OCI-LY7 (cell line): ENCODE measurements at regions not wholly inside any gene's neighbourhood (a gene's known extent, or its start where the extent isn't known, plus 50 kb on each side); places are given as distances from the start of the nearest gene placed in this dataset.

Experiments used
- BruUV-seq: library from RNA; stranded (reverse); fragments of 400-500 nt; replicated peaks from 2 replicates; lab custom pipeline; 2021; lab: Mats Ljungman, UMichigan
- CTCF ChIA-PET: fragments of 300-600 bp; sonication (Branson Sonifier 250); formaldehyde crosslinking; loops from one replicate; lab custom pipeline; 2022; ENCODE audit warnings: antibody characterized with exemption; ENCODE audit not compliant: unreplicated experiment; lab: Charles Lee
- POLR2A ChIA-PET: fragments of 300-600 bp; sonication (Branson Sonifier 250); formaldehyde crosslinking; loops from one replicate; lab custom pipeline; 2022; ENCODE audit warnings: antibody characterized with exemption; lab: Charles Lee
- DNase-seq: peaks from one replicate; pipeline ENCODE4 v3.0.0-alpha.2; 2015; ENCODE audit warnings: low spot score
- H2AFZ ChIP-seq: fragments of 200-600 bp; sonication (generic), shearing (Covaris generic); 2 replicates; pipeline ENCODE4 v1.6.1; 2014; ENCODE audit warnings: mild to moderate bottlenecking, antibody characterized with exemption, low read length, moderate library complexity
- H3K27ac ChIP-seq: fragments of 200-600 bp; sonication (generic); 2 replicates; pipeline ENCODE4 v1.5.1; 2014; ENCODE audit warnings: mixed run types, low read depth, mild to moderate bottlenecking, moderate library complexity, low read length, inconsistent platforms; ENCODE audit not compliant: poor library complexity, severe bottlenecking
- H3K36me3 ChIP-seq: fragments of 200-600 bp; sonication (generic); 2 replicates; pipeline ENCODE4 v1.6.1; 2014; ENCODE audit warnings: mild to moderate bottlenecking, antibody characterized with exemption, low read length, moderate library complexity, mixed read lengths; ENCODE audit not compliant: insufficient read depth
- H3K4me1 ChIP-seq: fragments of 200-600 bp; sonication (generic); 2 replicates; pipeline ENCODE4 v1.5.1; 2014; ENCODE audit warnings: mild to moderate bottlenecking, low read length; ENCODE audit not compliant: insufficient read depth, poor library complexity, severe bottlenecking
- H3K4me2 ChIP-seq: fragments of 200-600 bp; sonication (generic); 2 replicates; pipeline ENCODE4 v1.6.1; 2014; ENCODE audit warnings: mild to moderate bottlenecking, low read length
- H3K4me3 ChIP-seq: fragments of 200-600 bp; sonication (generic); 2 replicates; pipeline ENCODE4 v1.5.1; 2014; ENCODE audit warnings: mild to moderate bottlenecking, low read depth, low read length; ENCODE audit not compliant: poor library complexity, severe bottlenecking
- H3K79me2 ChIP-seq: fragments of 200-600 bp; sonication (generic); 2 replicates; pipeline ENCODE4 v1.6.1; 2016; ENCODE audit warnings: low read depth, mild to moderate bottlenecking, low read length, moderate library complexity, mixed read lengths; ENCODE audit not compliant: insufficient read depth
- H3K9me2 ChIP-seq: fragments of 200-600 bp; sonication (generic); 2 replicates; pipeline ENCODE4 v1.6.1; 2016; ENCODE audit warnings: mild to moderate bottlenecking, low read length, mixed read lengths; ENCODE audit not compliant: insufficient read depth
- H3K9me3 ChIP-seq: fragments of 200-600 bp; sonication (generic); 2 replicates; pipeline ENCODE4 v1.6.1; 2014; ENCODE audit warnings: mild to moderate bottlenecking, mixed run types, low read length, mixed read lengths
- H4K20me1 ChIP-seq: fragments of 200-600 bp; sonication (generic); 2 replicates; pipeline ENCODE4 v1.6.1; 2014; ENCODE audit warnings: mild to moderate bottlenecking, antibody characterized with exemption, low read length, moderate library complexity, mixed read lengths; ENCODE audit not compliant: insufficient read depth
- CTCF ChIP-seq: fragments of 200-600 bp; sonication (generic); conservative IDR thresholded peaks from 2 replicates; pipeline ENCODE4 v1.5.1; 2014; ENCODE audit warnings: mild to moderate bottlenecking, antibody characterized with exemption, low read length, moderate library complexity, mixed read lengths
- EZH2phosphoT487 ChIP-seq: fragments of 200-600 bp; sonication (generic); IDR thresholded peaks from 2 replicates; pipeline ENCODE4 v1.6.1; 2018; ENCODE audit warnings: low read depth, borderline replicate concordance, mild to moderate bottlenecking, mixed run types, antibody characterized with exemption, low read length, moderate library complexity, mixed read lengths
- intact Hi-C: fragments of 100-400 bp; cut with micrococcal nuclease; formaldehyde crosslinking; loops from one replicate; pipeline ENCODE4 v1.10.0; 2022; ENCODE audit not compliant: unreplicated experiment

GRCh38 chr9:101859620-101860019, 121.2 kb upstream of the GRIN3A start:
- Histone ChIP-seq H3K79me2 (no peaks in the 10 kb centered on the region), H3K4me2 (no peak overlapping the region), H3K4me1 (no peaks in the 10 kb centered on the region), H3K9me2 (no peaks in the 10 kb centered on the region), H3K9me3 (no peaks in the 10 kb centered on the region), H4K20me1 (no peaks in the 10 kb centered on the region), H3K36me3 (no peaks in the 10 kb centered on the region), H2AFZ (no peak overlapping the region), H3K4me3 (no peak overlapping the region), H3K27ac (no peak overlapping the region)
- CTCF ChIA-PET, result no interaction called here
- POLR2A ChIA-PET, result interaction anchor here (0.7 to 1.2 kb wide), 2 partner anchors 33 to 218 kb away, joined by 4 to 7 read pairs; no protein-coding TSS in a partner anchor
- DNase-seq, result no peak
- BruUV-seq, result no TSS peak
- TF ChIP-seq EZH2phosphoT487 (no peak), CTCF (no peak)
- intact Hi-C loops, result no loop called here

GRCh38 chr9:101858026-101858425, 119.6 kb upstream of the GRIN3A start:
- POLR2A ChIA-PET, result interaction anchor here (1.7 kb wide), 1 partner anchor 13 kb away, joined by 4 read pairs; no protein-coding TSS in a partner anchor
- no peak overlapping the region for H2AFZ ChIP-seq

More at GRCh38 chr9:101858026-101858425, 119.6 kb upstream of the GRIN3A start:
- BruUV-seq, result no TSS peak
- no peak for TF ChIP-seq EZH2phosphoT487
- no peak for TF ChIP-seq CTCF
- no peak overlapping the region for H3K27ac ChIP-seq
- H3K4me1 ChIP-seq, result no peaks in the 10 kb centered on the region
- H3K79me2 ChIP-seq, result no peaks in the 10 kb centered on the region
- H3K4me2 ChIP-seq, result no peak overlapping the region
- CTCF ChIA-PET, result no interaction called here
- H3K36me3 ChIP-seq, result no peaks in the 10 kb centered on the region
- no peak overlapping the region for H3K4me3 ChIP-seq
- no peaks in the 10 kb centered on the region for H4K20me1 ChIP-seq
- no peak for DNase-seq
- H3K9me3 ChIP-seq, result no peaks in the 10 kb centered on the region
- H3K9me2 ChIP-seq, result no peaks in the 10 kb centered on the region
- intact Hi-C loops, result no loop called here
